CD4-positive, alpha-beta T cell treated with Interleukin-15 for 1 hour (primary cell): ENCODE measurements at regions not wholly inside any gene's neighbourhood (a gene's known extent, or its start where the extent isn't known, plus 50 kb on each side); places are given as distances from the start of the nearest gene placed in this dataset.
"Not testable (repeated sequence)": the region's sequence is repeated elsewhere in the genome, so short reads cannot be mapped to it uniquely, and the experiment has no call there.

Source experiments
- DNase-seq: peaks from one replicate; pipeline ENCODE4 v3.0.0-alpha.2; 2020

- not testable (repeated sequence) for DNase-seq
Measured at GRCh38 chr9:41606961-41607547, 417.9 kb upstream of the ZNG1F start.

GRCh38 chr9:41565572-41565971, 376.5 kb upstream of the ZNG1F start:
- DNase-seq, result not testable (repeated sequence)
